ENCODE measurements at regions not wholly inside any gene's neighbourhood (a gene's known extent, or its start where the extent isn't known, plus 50 kb on each side); places are given as distances from the start of the nearest gene placed in this dataset.

DNA sequence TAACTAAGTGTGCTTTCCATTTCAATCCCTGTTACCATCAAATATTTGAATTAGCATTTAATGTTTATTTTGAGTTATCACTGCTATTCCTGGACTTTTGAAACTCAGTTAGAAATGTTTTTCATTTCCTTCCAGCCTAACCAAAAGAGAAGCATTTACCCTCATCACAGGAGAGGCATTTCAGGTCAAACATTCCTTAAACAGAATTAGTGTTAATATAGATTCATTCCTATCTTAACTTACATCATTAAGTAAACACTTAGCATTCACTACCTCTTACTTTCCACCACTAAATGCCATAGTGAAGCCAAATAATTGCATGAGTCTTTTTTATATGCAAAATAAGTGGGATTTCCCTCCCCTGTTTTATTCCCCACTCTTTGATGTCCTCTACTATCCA, 136.6 kb upstream of the OR13F1 start:
- TF ChIP-seq, protein P1, sequence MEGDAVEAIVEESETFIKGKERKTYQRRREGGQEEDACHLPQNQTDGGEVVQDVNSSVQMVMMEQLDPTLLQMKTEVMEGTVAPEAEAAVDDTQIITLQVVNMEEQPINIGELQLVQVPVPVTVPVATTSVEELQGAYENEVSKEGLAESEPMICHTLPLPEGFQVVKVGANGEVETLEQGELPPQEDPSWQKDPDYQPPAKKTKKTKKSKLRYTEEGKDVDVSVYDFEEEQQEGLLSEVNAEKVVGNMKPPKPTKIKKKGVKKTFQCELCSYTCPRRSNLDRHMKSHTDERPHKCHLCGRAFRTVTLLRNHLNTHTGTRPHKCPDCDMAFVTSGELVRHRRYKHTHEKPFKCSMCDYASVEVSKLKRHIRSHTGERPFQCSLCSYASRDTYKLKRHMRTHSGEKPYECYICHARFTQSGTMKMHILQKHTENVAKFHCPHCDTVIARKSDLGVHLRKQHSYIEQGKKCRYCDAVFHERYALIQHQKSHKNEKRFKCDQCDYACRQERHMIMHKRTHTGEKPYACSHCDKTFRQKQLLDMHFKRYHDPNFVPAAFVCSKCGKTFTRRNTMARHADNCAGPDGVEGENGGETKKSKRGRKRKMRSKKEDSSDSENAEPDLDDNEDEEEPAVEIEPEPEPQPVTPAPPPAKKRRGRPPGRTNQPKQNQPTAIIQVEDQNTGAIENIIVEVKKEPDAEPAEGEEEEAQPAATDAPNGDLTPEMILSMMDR (IDR thresholded peaks at IDR 0.05): no peak
- TF ChIP-seq POLR2A (IDR thresholded peaks at IDR 0.05; ENCODE audit: low read depth) (no peak), POLR2AphosphoS5 (IDR thresholded peaks at IDR 0.05) (no peak)
